ENCODE measurements at regions not wholly inside any gene's neighbourhood (a gene's known extent, or its start where the extent isn't known, plus 50 kb on each side); places are given as distances from the start of the nearest gene placed in this dataset.

DNA sequence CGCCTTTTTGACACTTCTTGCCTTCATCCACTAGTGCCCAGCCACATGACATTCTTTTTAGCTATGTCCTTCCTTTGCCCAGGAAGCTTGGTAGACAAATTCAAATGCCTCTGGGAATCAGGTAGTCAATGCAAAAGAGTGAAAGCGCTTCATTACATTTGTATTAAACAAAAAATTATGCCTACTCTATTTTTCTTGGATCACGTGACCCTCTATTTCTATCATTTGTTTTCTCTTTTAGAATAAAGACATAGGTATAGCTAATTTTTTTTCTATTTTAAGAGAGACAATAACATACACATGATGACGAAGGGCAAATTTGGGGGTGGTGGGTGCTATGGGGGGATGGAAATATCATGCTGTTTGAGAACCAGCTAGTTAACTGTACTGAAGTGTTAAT lies 384.8 kb downstream of the C3orf38 start:
- ChIA-PET CTCF (no interaction called here), POLR2A (no interaction called here)
- Histone ChIP-seq H3K9me3 (ENCODE audit: control insufficient read depth, insufficient read depth, low read depth, low read length) (no peaks in the 10 kb centered on the region), H3K4me1 (ENCODE audit: control insufficient read depth, insufficient read depth, low read length) (no peaks in the 10 kb centered on the region), H3K27ac (ENCODE audit: low read length) (no peak overlapping the region), H3K27me3 (ENCODE audit: control insufficient read depth, insufficient read depth, low read length) (no peaks in the 10 kb centered on the region), H3K36me3 (ENCODE audit: control insufficient read depth, insufficient read depth, low read length) (no peaks in the 10 kb centered on the region), H3K4me3 (ENCODE audit: low read depth in 2 of 2, low read length in 2 of 2) (no peak overlapping the region)
- DNase-seq (ENCODE audit: low read depth, low spot score): no peak
- TF ChIP-seq SIN3A (IDR thresholded peaks at IDR 0.05; ENCODE audit: borderline replicate concordance, insufficient read depth, low read depth, low read length) (no peak), TCF7L2 (IDR thresholded peaks at IDR 0.05; ENCODE audit: low read depth, low read length) (no peak), POLR2AphosphoS5 (IDR thresholded peaks at IDR 0.05; ENCODE audit: low read depth, low read length) (no peak)
- TF ChIP-seq, protein P1, sequence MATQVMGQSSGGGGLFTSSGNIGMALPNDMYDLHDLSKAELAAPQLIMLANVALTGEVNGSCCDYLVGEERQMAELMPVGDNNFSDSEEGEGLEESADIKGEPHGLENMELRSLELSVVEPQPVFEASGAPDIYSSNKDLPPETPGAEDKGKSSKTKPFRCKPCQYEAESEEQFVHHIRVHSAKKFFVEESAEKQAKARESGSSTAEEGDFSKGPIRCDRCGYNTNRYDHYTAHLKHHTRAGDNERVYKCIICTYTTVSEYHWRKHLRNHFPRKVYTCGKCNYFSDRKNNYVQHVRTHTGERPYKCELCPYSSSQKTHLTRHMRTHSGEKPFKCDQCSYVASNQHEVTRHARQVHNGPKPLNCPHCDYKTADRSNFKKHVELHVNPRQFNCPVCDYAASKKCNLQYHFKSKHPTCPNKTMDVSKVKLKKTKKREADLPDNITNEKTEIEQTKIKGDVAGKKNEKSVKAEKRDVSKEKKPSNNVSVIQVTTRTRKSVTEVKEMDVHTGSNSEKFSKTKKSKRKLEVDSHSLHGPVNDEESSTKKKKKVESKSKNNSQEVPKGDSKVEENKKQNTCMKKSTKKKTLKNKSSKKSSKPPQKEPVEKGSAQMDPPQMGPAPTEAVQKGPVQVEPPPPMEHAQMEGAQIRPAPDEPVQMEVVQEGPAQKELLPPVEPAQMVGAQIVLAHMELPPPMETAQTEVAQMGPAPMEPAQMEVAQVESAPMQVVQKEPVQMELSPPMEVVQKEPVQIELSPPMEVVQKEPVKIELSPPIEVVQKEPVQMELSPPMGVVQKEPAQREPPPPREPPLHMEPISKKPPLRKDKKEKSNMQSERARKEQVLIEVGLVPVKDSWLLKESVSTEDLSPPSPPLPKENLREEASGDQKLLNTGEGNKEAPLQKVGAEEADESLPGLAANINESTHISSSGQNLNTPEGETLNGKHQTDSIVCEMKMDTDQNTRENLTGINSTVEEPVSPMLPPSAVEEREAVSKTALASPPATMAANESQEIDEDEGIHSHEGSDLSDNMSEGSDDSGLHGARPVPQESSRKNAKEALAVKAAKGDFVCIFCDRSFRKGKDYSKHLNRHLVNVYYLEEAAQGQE (IDR thresholded peaks at IDR 0.05; ENCODE audit: insufficient read depth in 1 of 2, low read depth in 2 of 2, low read length in 1 of 2): no peak
- TF ChIP-seq, protein P2, sequence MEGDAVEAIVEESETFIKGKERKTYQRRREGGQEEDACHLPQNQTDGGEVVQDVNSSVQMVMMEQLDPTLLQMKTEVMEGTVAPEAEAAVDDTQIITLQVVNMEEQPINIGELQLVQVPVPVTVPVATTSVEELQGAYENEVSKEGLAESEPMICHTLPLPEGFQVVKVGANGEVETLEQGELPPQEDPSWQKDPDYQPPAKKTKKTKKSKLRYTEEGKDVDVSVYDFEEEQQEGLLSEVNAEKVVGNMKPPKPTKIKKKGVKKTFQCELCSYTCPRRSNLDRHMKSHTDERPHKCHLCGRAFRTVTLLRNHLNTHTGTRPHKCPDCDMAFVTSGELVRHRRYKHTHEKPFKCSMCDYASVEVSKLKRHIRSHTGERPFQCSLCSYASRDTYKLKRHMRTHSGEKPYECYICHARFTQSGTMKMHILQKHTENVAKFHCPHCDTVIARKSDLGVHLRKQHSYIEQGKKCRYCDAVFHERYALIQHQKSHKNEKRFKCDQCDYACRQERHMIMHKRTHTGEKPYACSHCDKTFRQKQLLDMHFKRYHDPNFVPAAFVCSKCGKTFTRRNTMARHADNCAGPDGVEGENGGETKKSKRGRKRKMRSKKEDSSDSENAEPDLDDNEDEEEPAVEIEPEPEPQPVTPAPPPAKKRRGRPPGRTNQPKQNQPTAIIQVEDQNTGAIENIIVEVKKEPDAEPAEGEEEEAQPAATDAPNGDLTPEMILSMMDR (IDR thresholded peaks at IDR 0.05): no peak
- BruUV-seq (replicated peaks): no TSS peak
- ATAC-seq: no peak
- in situ Hi-C loops (cut with HindIII; ENCODE audit: low pct_unique_long_range_greater_than_20kb, low sequenced_read_pairs): no loop called here
- intact Hi-C loops (cut with micrococcal nuclease; ENCODE audit: unreplicated experiment): no loop called here

DNA sequence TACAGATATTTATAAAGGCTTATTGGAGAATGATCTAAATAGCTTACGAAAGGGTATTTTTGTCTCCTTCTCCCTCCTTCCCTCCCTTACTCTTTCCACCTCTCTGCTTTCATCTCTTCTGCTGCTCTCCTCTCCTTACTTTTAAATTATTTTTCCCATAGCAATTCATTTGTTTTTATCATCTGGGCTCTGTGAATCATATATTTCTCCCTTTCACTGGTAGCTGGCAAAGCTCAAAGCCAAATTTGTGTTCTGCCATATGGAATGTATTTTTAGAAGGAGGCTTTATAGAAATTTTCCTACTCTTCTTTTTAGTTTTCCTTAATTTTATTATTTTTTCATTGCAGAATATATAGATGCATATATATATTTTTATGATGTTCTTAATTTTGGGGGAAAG lies 385.8 kb downstream of the C3orf38 start:
- intact Hi-C loops (cut with micrococcal nuclease; ENCODE audit: unreplicated experiment) (no loop called here), in situ Hi-C loops (cut with HindIII; ENCODE audit: low pct_unique_long_range_greater_than_20kb, low sequenced_read_pairs) (no loop called here)
- BruUV-seq (replicated peaks): no TSS peak
- no peaks in the 10 kb centered on the region for H3K9me3 ChIP-seq (ENCODE audit: control insufficient read depth, insufficient read depth, low read depth, low read length)
- ATAC-seq (no peak), DNase-seq (ENCODE audit: low read depth, low spot score) (no peak)
- H3K27me3 ChIP-seq (ENCODE audit: control insufficient read depth, insufficient read depth, low read length): no peaks in the 10 kb centered on the region
- ChIA-PET CTCF (no interaction called here), POLR2A (no interaction called here)
- no peaks in the 10 kb centered on the region for H3K36me3 ChIP-seq (ENCODE audit: control insufficient read depth, insufficient read depth, low read length)
- H3K4me1 ChIP-seq (ENCODE audit: control insufficient read depth, insufficient read depth, low read length): no peaks in the 10 kb centered on the region
- no peak for TF ChIP-seq TCF7L2 (IDR thresholded peaks at IDR 0.05; ENCODE audit: low read depth, low read length)
- TF ChIP-seq, protein P1 (IDR thresholded peaks at IDR 0.05; ENCODE audit: insufficient read depth in 1 of 2, low read depth in 2 of 2, low read length in 1 of 2): no peak
- TF ChIP-seq SIN3A (IDR thresholded peaks at IDR 0.05; ENCODE audit: borderline replicate concordance, insufficient read depth, low read depth, low read length): no peak
- TF ChIP-seq POLR2AphosphoS5 (IDR thresholded peaks at IDR 0.05; ENCODE audit: low read depth, low read length): no peak
- TF ChIP-seq, protein P2 (IDR thresholded peaks at IDR 0.05): no peak
- no peak overlapping the region for H3K27ac ChIP-seq (ENCODE audit: low read length)
- no peak overlapping the region for H3K4me3 ChIP-seq (ENCODE audit: low read depth in 2 of 2, low read length in 2 of 2)

All from Panc1 (cell line).